ENCODE measurements at regions not wholly inside any gene's neighbourhood (a gene's known extent, or its start where the extent isn't known, plus 50 kb on each side); places are given as distances from the start of the nearest gene placed in this dataset.

DNA sequence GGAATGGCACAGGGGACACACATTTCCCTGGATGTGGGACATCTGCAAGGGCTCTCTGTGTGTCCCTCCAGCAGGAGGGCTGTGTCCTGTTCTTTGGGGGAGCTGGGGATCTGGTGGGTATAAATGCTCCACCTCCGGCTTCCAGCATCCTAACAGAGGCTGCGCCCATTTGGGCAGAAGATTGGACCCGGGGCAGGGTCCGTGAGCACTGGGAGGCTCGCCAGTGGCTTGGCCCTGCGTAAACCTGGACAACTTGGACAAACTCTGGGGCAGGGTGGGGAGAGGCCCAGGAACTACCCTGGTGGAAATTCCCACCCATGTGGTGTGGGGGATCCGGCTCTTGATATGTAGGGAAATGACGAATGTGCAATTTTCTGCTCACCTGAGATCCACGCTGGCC is 80.9 kb downstream of the GADD45G start:
- peaks cover 22% of the 10 kb centered on the region for H3K27me3 Mint-ChIP-seq (ENCODE audit: insufficient read depth)
- Histone ChIP-seq H3K9ac (ENCODE audit: extremely low read depth, low read length, poor library complexity, severe bottlenecking) (no peak overlapping the region), H3K4me3 (ENCODE audit: low read length) (no peak overlapping the region), H3K4me1 (ENCODE audit: control insufficient read depth, insufficient read depth, low read length) (peaks cover 4% of the 10 kb centered on the region), H3K27me3 (ENCODE audit: control insufficient read depth, insufficient read depth, low read length, poor library complexity, severe bottlenecking) (peaks cover 8% of the 10 kb centered on the region), H3K9me3 (ENCODE audit: control insufficient read depth, low read length) (peaks cover 4% of the 10 kb centered on the region), H3K36me3 (ENCODE audit: control insufficient read depth, insufficient read depth, low read length) (no peaks in the 10 kb centered on the region), H3K27ac (ENCODE audit: low read depth, low read length) (no peak overlapping the region)
- TF ChIP-seq, protein P1, sequence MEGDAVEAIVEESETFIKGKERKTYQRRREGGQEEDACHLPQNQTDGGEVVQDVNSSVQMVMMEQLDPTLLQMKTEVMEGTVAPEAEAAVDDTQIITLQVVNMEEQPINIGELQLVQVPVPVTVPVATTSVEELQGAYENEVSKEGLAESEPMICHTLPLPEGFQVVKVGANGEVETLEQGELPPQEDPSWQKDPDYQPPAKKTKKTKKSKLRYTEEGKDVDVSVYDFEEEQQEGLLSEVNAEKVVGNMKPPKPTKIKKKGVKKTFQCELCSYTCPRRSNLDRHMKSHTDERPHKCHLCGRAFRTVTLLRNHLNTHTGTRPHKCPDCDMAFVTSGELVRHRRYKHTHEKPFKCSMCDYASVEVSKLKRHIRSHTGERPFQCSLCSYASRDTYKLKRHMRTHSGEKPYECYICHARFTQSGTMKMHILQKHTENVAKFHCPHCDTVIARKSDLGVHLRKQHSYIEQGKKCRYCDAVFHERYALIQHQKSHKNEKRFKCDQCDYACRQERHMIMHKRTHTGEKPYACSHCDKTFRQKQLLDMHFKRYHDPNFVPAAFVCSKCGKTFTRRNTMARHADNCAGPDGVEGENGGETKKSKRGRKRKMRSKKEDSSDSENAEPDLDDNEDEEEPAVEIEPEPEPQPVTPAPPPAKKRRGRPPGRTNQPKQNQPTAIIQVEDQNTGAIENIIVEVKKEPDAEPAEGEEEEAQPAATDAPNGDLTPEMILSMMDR (conservative IDR thresholded peaks at IDR 0.05), result no peak
- DNase-seq, result no peak
- peaks cover 8% of the 10 kb centered on the region for H3K4me1 Mint-ChIP-seq
- peaks cover 11% of the 10 kb centered on the region for H3K9me3 Mint-ChIP-seq
- H3K27ac Mint-ChIP-seq, result no peak overlapping the region
- 96 to 97% methylated on average over 7 to 9 of the region's 9 CpGs for WGBS, 2 experiments (ENCODE audit: insufficient coverage in 1 of 2, insufficient read length in 1 of 2)
- H3K4me3 Mint-ChIP-seq, result no peak overlapping the region
- H3K36me3 Mint-ChIP-seq (ENCODE audit: low read depth), result no peaks in the 10 kb centered on the region

DNA sequence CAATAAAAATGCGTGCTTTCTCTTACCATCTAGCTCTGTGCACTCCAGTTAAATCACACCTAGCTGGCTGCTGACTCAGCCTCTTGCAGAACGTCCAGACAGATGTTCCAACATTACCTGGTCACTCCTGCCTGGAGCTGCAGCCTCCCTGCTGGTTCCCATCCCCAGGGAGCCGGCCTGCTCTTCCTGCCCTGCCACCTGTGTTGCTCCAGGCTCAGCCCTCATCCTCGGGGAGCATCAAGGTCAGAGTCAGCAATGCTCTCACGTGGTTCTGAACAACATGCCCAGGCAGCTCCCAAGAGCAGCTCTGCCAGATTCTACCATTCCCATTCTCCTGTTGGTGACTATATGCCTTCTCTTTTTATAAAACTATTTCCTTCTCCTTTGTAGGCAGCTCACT is 81.3 kb downstream of the GADD45G start:
- Histone ChIP-seq H3K36me3 (ENCODE audit: control insufficient read depth, insufficient read depth, low read length) (no peaks in the 10 kb centered on the region), H3K4me3 (ENCODE audit: low read length) (no peak overlapping the region), H3K9me3 (ENCODE audit: control insufficient read depth, low read length) (peaks cover 4% of the 10 kb centered on the region), H3K27ac (ENCODE audit: low read depth, low read length) (no peak overlapping the region), H3K4me1 (ENCODE audit: control insufficient read depth, insufficient read depth, low read length) (peaks cover 4% of the 10 kb centered on the region), H3K9ac (ENCODE audit: extremely low read depth, low read length, poor library complexity, severe bottlenecking) (no peak overlapping the region), H3K27me3 (ENCODE audit: control insufficient read depth, insufficient read depth, low read length, poor library complexity, severe bottlenecking) (peaks cover 8% of the 10 kb centered on the region)
- no peak for DNase-seq
- Mint-ChIP-seq H3K36me3 (ENCODE audit: low read depth) (no peaks in the 10 kb centered on the region), H3K27me3 (ENCODE audit: insufficient read depth) (peaks cover 22% of the 10 kb centered on the region), H3K9me3 (peaks cover 11% of the 10 kb centered on the region), H3K4me1 (peaks cover 11% of the 10 kb centered on the region), H3K4me3 (no peak overlapping the region), H3K27ac (no peak overlapping the region)
- TF ChIP-seq, protein P1 (conservative IDR thresholded peaks at IDR 0.05), result no peak
- 80 to 83% methylated on average over 5 of the region's 5 CpGs for WGBS, 2 experiments (ENCODE audit: insufficient coverage in 1 of 2, insufficient read length in 1 of 2)

DNA sequence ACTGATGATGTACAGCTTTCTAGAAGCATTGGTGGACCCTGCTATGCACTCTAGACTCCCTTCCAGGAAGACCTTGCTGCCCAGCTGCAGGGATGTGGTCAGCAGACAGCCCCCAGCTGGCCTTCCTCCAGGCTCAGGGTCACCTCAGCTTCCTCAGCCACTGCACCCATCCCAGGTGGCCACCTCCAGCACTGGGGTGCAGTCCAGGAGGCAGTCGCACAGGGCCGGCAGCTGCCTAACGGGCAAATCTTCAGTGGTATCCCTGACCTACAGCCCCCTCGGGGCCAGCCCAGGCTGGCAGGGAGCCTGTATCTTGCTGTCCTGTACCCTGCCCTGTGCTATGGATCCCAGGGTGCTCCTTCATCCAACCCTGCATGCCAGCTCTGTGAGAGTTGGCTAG is 81.8 kb downstream of the GADD45G start:
- no peak overlapping the region for H3K9ac ChIP-seq (ENCODE audit: extremely low read depth, low read length, poor library complexity, severe bottlenecking)
- H3K36me3 Mint-ChIP-seq (ENCODE audit: low read depth), result no peaks in the 10 kb centered on the region
- peaks cover 22% of the 10 kb centered on the region for H3K27me3 Mint-ChIP-seq (ENCODE audit: insufficient read depth)
- H3K36me3 ChIP-seq (ENCODE audit: control insufficient read depth, insufficient read depth, low read length), result no peaks in the 10 kb centered on the region
- peaks cover 4% of the 10 kb centered on the region for H3K9me3 ChIP-seq (ENCODE audit: control insufficient read depth, low read length)
- no peak overlapping the region for H3K4me3 Mint-ChIP-seq
- H3K4me3 ChIP-seq (ENCODE audit: low read length), result no peak overlapping the region
- DNase-seq, result no peak
- 94 to 100% methylated on average over 2 to 4 of the region's 4 CpGs for WGBS, 2 experiments (ENCODE audit: insufficient coverage in 1 of 2, insufficient read length in 1 of 2)
- H3K4me1 ChIP-seq (ENCODE audit: control insufficient read depth, insufficient read depth, low read length), result peaks cover 4% of the 10 kb centered on the region
- peaks cover 8% of the 10 kb centered on the region for H3K27me3 ChIP-seq (ENCODE audit: control insufficient read depth, insufficient read depth, low read length, poor library complexity, severe bottlenecking)
- H3K27ac ChIP-seq (ENCODE audit: low read depth, low read length), result no peak overlapping the region
- TF ChIP-seq, protein P1 (conservative IDR thresholded peaks at IDR 0.05), result no peak
- H3K9me3 Mint-ChIP-seq, result peaks cover 9% of the 10 kb centered on the region
- no peak overlapping the region for H3K27ac Mint-ChIP-seq
- H3K4me1 Mint-ChIP-seq, result peaks cover 14% of the 10 kb centered on the region

Measured in endodermal cell (in vitro differentiated cells).